ENCODE measurements at regions not wholly inside any gene's neighbourhood (a gene's known extent, or its start where the extent isn't known, plus 50 kb on each side); places are given as distances from the start of the nearest gene placed in this dataset.
"Not testable (repeated sequence)": the region's sequence is repeated elsewhere in the genome, so short reads cannot be mapped to it uniquely, and the experiment has no call there.

GRCh38 chrX:146090732-146091131, 273.1 kb downstream of the SLITRK2 start:
- WGBS (ENCODE audit: extremely low coverage, insufficient coverage, low lambda C conversion rate) = no CpG with 5 or more reads among the region's 1 CpG
- H3K23ac ChIP-seq (ENCODE audit: low read length) = no peak overlapping the region

GRCh38 chrX:146109362-146109761, 291.7 kb downstream of the SLITRK2 start:
- H2AK5ac ChIP-seq (ENCODE audit: low read length) = no peak overlapping the region
- H3K4me1 ChIP-seq (ENCODE audit: control insufficient read depth, low read depth, low read length) = no peaks in the 10 kb centered on the region
- no peak overlapping the region for H2BK120ac ChIP-seq (ENCODE audit: low read depth, low read length)
- no peak overlapping the region for H3K9ac ChIP-seq (ENCODE audit: low read length)
- H3K4me2 ChIP-seq (ENCODE audit: low read length) = no peak overlapping the region
- no peak overlapping the region for H3K56ac ChIP-seq (ENCODE audit: low read length)
- H3K36me3 ChIP-seq (ENCODE audit: control insufficient read depth, insufficient read depth, low read length) = no peaks in the 10 kb centered on the region
- no peak overlapping the region for H4K8ac ChIP-seq (ENCODE audit: low read depth, low read length)
- no peak overlapping the region for H4K5ac ChIP-seq (ENCODE audit: low read length)
- H2BK5ac ChIP-seq (ENCODE audit: low read length) = no peak overlapping the region
- H3K23ac ChIP-seq (ENCODE audit: low read length) = no peak overlapping the region
- no peak for DNase-seq
- no peak overlapping the region for H3K4me3 ChIP-seq (ENCODE audit: low read length)
- WGBS (ENCODE audit: extremely low coverage, insufficient coverage, low lambda C conversion rate) = no CpG with 5 or more reads among the region's 4 CpGs
- H3K79me1 ChIP-seq (ENCODE audit: low read length) = no peaks in the 10 kb centered on the region
- H3K27me3 ChIP-seq (ENCODE audit: insufficient read depth, low read length, poor library complexity) = no peaks in the 10 kb centered on the region
- H3K79me2 ChIP-seq (ENCODE audit: control insufficient read depth, insufficient read depth, low read length) = no peaks in the 10 kb centered on the region
- no peak overlapping the region for H2BK15ac ChIP-seq (replicated peaks; ENCODE audit: low read depth)
- H3K27ac ChIP-seq (ENCODE audit: low read depth, low read length) = no peak overlapping the region
- H3K4ac ChIP-seq (ENCODE audit: low read depth, low read length) = no peak overlapping the region
- no peak overlapping the region for H3K18ac ChIP-seq (ENCODE audit: low read length)

More at GRCh38 chrX:146090732-146091131, 273.1 kb downstream of the SLITRK2 start:
- Histone ChIP-seq H2AK5ac (ENCODE audit: low read length) (no peak overlapping the region), H4K5ac (ENCODE audit: low read length) (no peak overlapping the region), H4K8ac (ENCODE audit: low read depth, low read length) (no peak overlapping the region), H2BK120ac (ENCODE audit: low read depth, low read length) (no peak overlapping the region), H3K9ac (ENCODE audit: low read length) (no peak overlapping the region), H2BK15ac (replicated peaks; ENCODE audit: low read depth) (no peak overlapping the region), H3K56ac (ENCODE audit: low read length) (no peak overlapping the region), H3K79me2 (ENCODE audit: control insufficient read depth, insufficient read depth, low read length) (no peaks in the 10 kb centered on the region), H3K18ac (ENCODE audit: low read length) (no peak overlapping the region), H3K79me1 (ENCODE audit: low read length) (no peaks in the 10 kb centered on the region), H3K4me2 (ENCODE audit: low read length) (no peak overlapping the region), H3K36me3 (ENCODE audit: control insufficient read depth, insufficient read depth, low read length) (no peaks in the 10 kb centered on the region), H2BK5ac (ENCODE audit: low read length) (no peak overlapping the region), H3K27me3 (ENCODE audit: insufficient read depth, low read length, poor library complexity) (no peaks in the 10 kb centered on the region), H3K4me3 (ENCODE audit: low read length) (no peak overlapping the region), H3K27ac (ENCODE audit: low read depth, low read length) (no peak overlapping the region), H3K4me1 (ENCODE audit: control insufficient read depth, low read depth, low read length) (no peaks in the 10 kb centered on the region), H3K4ac (ENCODE audit: low read depth, low read length) (no peak overlapping the region)
- no peak for DNase-seq

GRCh38 chrX:146119074-146119473, 301.4 kb downstream of the SLITRK2 start:
- not testable (repeated sequence) for H4K8ac ChIP-seq (ENCODE audit: low read depth, low read length); H3K18ac ChIP-seq (ENCODE audit: low read length); H3K9ac ChIP-seq (ENCODE audit: low read length); H2BK5ac ChIP-seq (ENCODE audit: low read length); H3K27me3 ChIP-seq (ENCODE audit: insufficient read depth, low read length, poor library complexity); H4K5ac ChIP-seq (ENCODE audit: low read length); H2AK5ac ChIP-seq (ENCODE audit: low read length); H2BK15ac ChIP-seq (replicated peaks; ENCODE audit: low read depth); H3K4ac ChIP-seq (ENCODE audit: low read depth, low read length); H3K23ac ChIP-seq (ENCODE audit: low read length); H2BK120ac ChIP-seq (ENCODE audit: low read depth, low read length); H3K79me1 ChIP-seq (ENCODE audit: low read length); H3K4me3 ChIP-seq (ENCODE audit: low read length); H3K27ac ChIP-seq (ENCODE audit: low read depth, low read length); H3K79me2 ChIP-seq (ENCODE audit: control insufficient read depth, insufficient read depth, low read length); H3K56ac ChIP-seq (ENCODE audit: low read length); H3K4me1 ChIP-seq (ENCODE audit: control insufficient read depth, low read depth, low read length); H3K36me3 ChIP-seq (ENCODE audit: control insufficient read depth, insufficient read depth, low read length); DNase-seq; H3K4me2 ChIP-seq (ENCODE audit: low read length)
- WGBS (ENCODE audit: extremely low coverage, insufficient coverage, low lambda C conversion rate) = no CpG with 5 or more reads among the region's 5 CpGs

- H2BK5ac ChIP-seq (ENCODE audit: low read length) = no peak overlapping the region
- no peaks in the 10 kb centered on the region for H3K36me3 ChIP-seq (ENCODE audit: control insufficient read depth, insufficient read depth, low read length)
- no peak overlapping the region for H2AK5ac ChIP-seq (ENCODE audit: low read length)
- no peak overlapping the region for H3K4me3 ChIP-seq (ENCODE audit: low read length)
- no peak overlapping the region for H2BK15ac ChIP-seq (replicated peaks; ENCODE audit: low read depth)
- no peak overlapping the region for H3K4me2 ChIP-seq (ENCODE audit: low read length)
- H4K5ac ChIP-seq (ENCODE audit: low read length) = no peak overlapping the region
- H3K4me1 ChIP-seq (ENCODE audit: control insufficient read depth, low read depth, low read length) = no peaks in the 10 kb centered on the region
- H3K18ac ChIP-seq (ENCODE audit: low read length) = no peak overlapping the region
- no peak overlapping the region for H3K4ac ChIP-seq (ENCODE audit: low read depth, low read length)
- no peak overlapping the region for H3K23ac ChIP-seq (ENCODE audit: low read length)
- no peak overlapping the region for H3K27ac ChIP-seq (ENCODE audit: low read depth, low read length)
- H4K8ac ChIP-seq (ENCODE audit: low read depth, low read length) = no peak overlapping the region
- H2BK120ac ChIP-seq (ENCODE audit: low read depth, low read length) = no peak overlapping the region
- H3K56ac ChIP-seq (ENCODE audit: low read length) = no peak overlapping the region
- H3K79me1 ChIP-seq (ENCODE audit: low read length) = no peaks in the 10 kb centered on the region
- H3K9ac ChIP-seq (ENCODE audit: low read length) = no peak overlapping the region
- H3K79me2 ChIP-seq (ENCODE audit: control insufficient read depth, insufficient read depth, low read length) = no peaks in the 10 kb centered on the region
- no peaks in the 10 kb centered on the region for H3K27me3 ChIP-seq (ENCODE audit: insufficient read depth, low read length, poor library complexity)
- no CpG with 5 or more reads among the region's 1 CpG for WGBS (ENCODE audit: extremely low coverage, insufficient coverage, low lambda C conversion rate)
- DNase-seq = no peak
Observed at GRCh38 chrX:146127617-146128016, 310.0 kb downstream of the SLITRK2 start.

GRCh38 chrX:146141221-146141620, 323.6 kb downstream of the SLITRK2 start:
- Histone ChIP-seq H2BK15ac (replicated peaks; ENCODE audit: low read depth) (no peak overlapping the region), H2BK5ac (ENCODE audit: low read length) (no peak overlapping the region), H3K79me1 (ENCODE audit: low read length) (no peaks in the 10 kb centered on the region), H3K4me2 (ENCODE audit: low read length) (no peak overlapping the region), H3K56ac (ENCODE audit: low read length) (no peak overlapping the region), H3K27ac (ENCODE audit: low read depth, low read length) (no peak overlapping the region), H3K4me3 (ENCODE audit: low read length) (no peak overlapping the region), H3K79me2 (ENCODE audit: control insufficient read depth, insufficient read depth, low read length) (no peaks in the 10 kb centered on the region), H4K8ac (ENCODE audit: low read depth, low read length) (no peak overlapping the region), H3K4ac (ENCODE audit: low read depth, low read length) (no peak overlapping the region), H3K9ac (ENCODE audit: low read length) (no peak overlapping the region), H4K5ac (ENCODE audit: low read length) (no peak overlapping the region), H2BK120ac (ENCODE audit: low read depth, low read length) (no peak overlapping the region), H2AK5ac (ENCODE audit: low read length) (no peak overlapping the region), H3K18ac (ENCODE audit: low read length) (no peak overlapping the region), H3K4me1 (ENCODE audit: control insufficient read depth, low read depth, low read length) (no peaks in the 10 kb centered on the region), H3K23ac (ENCODE audit: low read length) (no peak overlapping the region), H3K27me3 (ENCODE audit: insufficient read depth, low read length, poor library complexity) (no peaks in the 10 kb centered on the region), H3K36me3 (ENCODE audit: control insufficient read depth, insufficient read depth, low read length) (no peaks in the 10 kb centered on the region)
- DNase-seq = no peak
- WGBS (ENCODE audit: extremely low coverage, insufficient coverage, low lambda C conversion rate) = no CpG with 5 or more reads among the region's 4 CpGs

- DNase-seq = no peak
- Histone ChIP-seq H3K9ac (ENCODE audit: low read length) (no peak overlapping the region), H4K5ac (ENCODE audit: low read length) (no peak overlapping the region), H4K8ac (ENCODE audit: low read depth, low read length) (no peak overlapping the region), H3K4me3 (ENCODE audit: low read length) (no peak overlapping the region), H2BK15ac (replicated peaks; ENCODE audit: low read depth) (no peak overlapping the region), H3K56ac (ENCODE audit: low read length) (no peak overlapping the region), H3K79me2 (ENCODE audit: control insufficient read depth, insufficient read depth, low read length) (no peaks in the 10 kb centered on the region), H2AK5ac (ENCODE audit: low read length) (no peak overlapping the region), H3K27ac (ENCODE audit: low read depth, low read length) (no peak overlapping the region), H3K79me1 (ENCODE audit: low read length) (no peaks in the 10 kb centered on the region), H2BK5ac (ENCODE audit: low read length) (no peak overlapping the region), H3K4me1 (ENCODE audit: control insufficient read depth, low read depth, low read length) (no peaks in the 10 kb centered on the region), H3K27me3 (ENCODE audit: insufficient read depth, low read length, poor library complexity) (no peaks in the 10 kb centered on the region), H3K36me3 (ENCODE audit: control insufficient read depth, insufficient read depth, low read length) (no peaks in the 10 kb centered on the region), H3K23ac (ENCODE audit: low read length) (no peak overlapping the region), H3K4me2 (ENCODE audit: low read length) (no peak overlapping the region), H2BK120ac (ENCODE audit: low read depth, low read length) (no peak overlapping the region), H3K18ac (ENCODE audit: low read length) (no peak overlapping the region), H3K4ac (ENCODE audit: low read depth, low read length) (no peak overlapping the region)
- WGBS (ENCODE audit: extremely low coverage, insufficient coverage, low lambda C conversion rate) = no CpG with 5 or more reads among the region's 5 CpGs
Observed at GRCh38 chrX:146144039-146144438, 326.4 kb downstream of the SLITRK2 start.
